Endothelial cell of umbilical vein (primary cell): ENCODE measurements at regions not wholly inside any gene's neighbourhood (a gene's known extent, or its start where the extent isn't known, plus 50 kb on each side); places are given as distances from the start of the nearest gene placed in this dataset.

ENCODE experiments used
- BruUV-seq: library from RNA; stranded (reverse); fragments of 400-500 nt; replicated peaks from 2 replicates; lab custom pipeline; 2021; lab: Mats Ljungman, UMichigan
- CTCF ChIA-PET: fragments of 300-600, 350-600 bp; sonication (Branson Sonifier 250); formaldehyde crosslinking; loops from one replicate; lab custom pipeline; 2021; ENCODE audit warnings: antibody characterized with exemption, inconsistent platforms; lab: Charles Lee
- POLR2A ChIA-PET: fragments of 300-600, 350-600 bp; sonication (Branson Sonifier 250); formaldehyde crosslinking; loops from one replicate; lab custom pipeline; 2021; ENCODE audit warnings: antibody characterized with exemption, inconsistent platforms; lab: Charles Lee
- DNase-seq: peaks from one replicate; pipeline ENCODE4 v3.0.0-alpha.2; 2011; ENCODE audit warnings: low read depth, low spot score
- FAIRE-seq: peaks from 2 replicates; lab custom pipeline; 2011; peaks lifted over from hg19 to GRCh38; lab: Jason Lieb, UNC
- H2AFZ ChIP-seq: 2 replicates; pipeline ENCODE4 v1.6.0; 2012; ENCODE audit warnings: low read depth, low read length, control low read depth, inconsistent platforms
- H3K27ac ChIP-seq: 2 replicates; pipeline ENCODE4 v1.5.1; 2011; ENCODE audit warnings: low read depth, mild to moderate bottlenecking, control low read depth, low read length, moderate library complexity; ENCODE audit not compliant: insufficient read depth
- H3K27me3 ChIP-seq, 2 experiments: 2 replicates each; pipeline versions ENCODE4 v1.6.0 to v1.6.1; 2011; ENCODE audit warnings: low read length in 2 of 2, mixed read lengths in 1 of 2; ENCODE audit not compliant: control insufficient read depth in 2 of 2, insufficient read depth in 2 of 2
- H3K36me3 ChIP-seq, 2 experiments: 2 replicates in 1 of 2; 3 replicates in 1 of 2; pipeline ENCODE4 v1.5.1; 2011; ENCODE audit warnings: low read length in 2 of 2, mild to moderate bottlenecking in 1 of 2, moderate library complexity in 1 of 2; ENCODE audit not compliant: control insufficient read depth in 2 of 2, insufficient read depth in 2 of 2; ENCODE audit errors: extremely low read depth in 1 of 2
- H3K4me1 ChIP-seq: 3 replicates; pipeline ENCODE4 v1.5.1; 2011; ENCODE audit warnings: mild to moderate bottlenecking, low read length; ENCODE audit not compliant: control insufficient read depth, insufficient read depth; ENCODE audit errors: extremely low read depth
- H3K4me2 ChIP-seq: 2 replicates; pipeline ENCODE4 v1.6.1; 2011; ENCODE audit warnings: low read length, control low read depth, mixed read lengths; ENCODE audit not compliant: insufficient read depth
- H3K4me3 ChIP-seq, 3 experiments: fragments of 200-600 bp in 1 of 3; sonication (generic), shearing (Covaris generic) in 1 of 3; replicated peaks in 1 of 3; 2 replicates each; pipeline ENCODE4 v1.5.1; 2011 to 2016; ENCODE audit warnings: control low read depth in 3 of 3, low read length in 3 of 3, mild to moderate bottlenecking in 2 of 3, inconsistent platforms in 1 of 3, low read depth in 1 of 3, moderate library complexity in 1 of 3; ENCODE audit not compliant: insufficient read depth in 1 of 3
- H3K79me2 ChIP-seq: 2 replicates; pipeline ENCODE4 v1.6.0; 2012; ENCODE audit warnings: low read length, inconsistent platforms; ENCODE audit not compliant: control insufficient read depth, insufficient read depth
- H3K9ac ChIP-seq: replicated peaks from 2 replicates; pipeline ENCODE3; 2011; ENCODE audit warnings: low read length, control low read depth; ENCODE audit not compliant: insufficient read depth; ENCODE audit errors: extremely low read depth
- H3K9me1 ChIP-seq: replicated peaks from 3 replicates; pipeline ENCODE4 v1.6.0; 2011; ENCODE audit warnings: mild to moderate bottlenecking, low read length; ENCODE audit not compliant: control insufficient read depth, insufficient read depth; ENCODE audit errors: extremely low read depth
- H3K9me3 ChIP-seq: replicated peaks from 2 replicates; pipeline ENCODE4 v1.5.1; 2012; ENCODE audit warnings: low read length, inconsistent platforms; ENCODE audit not compliant: control insufficient read depth, insufficient read depth
- H4K20me1 ChIP-seq: replicated peaks from 2 replicates; pipeline ENCODE3; 2011; ENCODE audit warnings: mild to moderate bottlenecking, low read length; ENCODE audit not compliant: control insufficient read depth, insufficient read depth; ENCODE audit errors: extremely low read depth
- EZH2 ChIP-seq: IDR thresholded peaks from 2 replicates; pipeline ENCODE4 v1.6.1; 2012; ENCODE audit warnings: borderline replicate concordance, low read depth, mild to moderate bottlenecking, moderate library complexity, low read length, inconsistent platforms; ENCODE audit not compliant: severe bottlenecking
- FOS ChIP-seq: IDR thresholded peaks from 2 replicates; pipeline ENCODE4 v1.6.1; 2011; ENCODE audit warnings: mild to moderate bottlenecking, low read length, moderate library complexity, borderline replicate concordance; ENCODE audit not compliant: insufficient read depth
- GATA2 ChIP-seq: IDR thresholded peaks from 2 replicates; pipeline ENCODE4 v1.7.0; 2011; ENCODE audit warnings: low read depth, mild to moderate bottlenecking, moderate library complexity, mixed read lengths, low read length; ENCODE audit not compliant: insufficient read length, insufficient read depth
- JUN ChIP-seq: IDR thresholded peaks from 2 replicates; pipeline ENCODE4 v1.6.1; 2011; ENCODE audit warnings: borderline replicate concordance, low read depth; ENCODE audit not compliant: insufficient read length, insufficient read depth
- POLR2A ChIP-seq: IDR thresholded peaks from 2 replicates; pipeline ENCODE4 v1.6.1; 2012; ENCODE audit warnings: low read depth, mild to moderate bottlenecking, control low read depth, low read length
- POLR2AphosphoS5 ChIP-seq: IDR thresholded peaks from 2 replicates; pipeline ENCODE4 v1.6.1; 2012; ENCODE audit warnings: low read depth, mild to moderate bottlenecking, control low read depth, low read length, moderate library complexity; ENCODE audit not compliant: insufficient read depth
- dilution Hi-C: fragments of 300-500 bp; cut with MboI; formaldehyde crosslinking; loops from one replicate; pipeline ENCODE4 v1.15.0; 2019; ENCODE audit warnings: low sequenced_read_pairs; ENCODE audit not compliant: extremely low pct_ligation_motif_present
- intact Hi-C: fragments of 100-400 bp; cut with micrococcal nuclease; formaldehyde crosslinking; loops from one replicate; pipeline ENCODE4 v1.10.0; 2022
- TF ChIP-seq, protein P1 (sequence below): IDR thresholded peaks from 2 replicates; pipeline ENCODE4 v1.6.1; 2011; ENCODE audit not compliant: insufficient read depth, insufficient read length
- TF ChIP-seq, protein P2 (sequence below), 2 donors: IDR thresholded peaks; 1 replicate in 1 of 2; 2 replicates in 1 of 2; pipeline ENCODE4 v1.5.1; 2011; ENCODE audit warnings: low read length in 2 of 2, mild to moderate bottlenecking in 2 of 2, moderate library complexity in 2 of 2, control low read depth in 1 of 2, inconsistent platforms in 1 of 2, low read depth in 1 of 2; ENCODE audit not compliant: insufficient read depth in 1 of 2; ENCODE audit errors: extremely low read depth in 1 of 2

DNA sequence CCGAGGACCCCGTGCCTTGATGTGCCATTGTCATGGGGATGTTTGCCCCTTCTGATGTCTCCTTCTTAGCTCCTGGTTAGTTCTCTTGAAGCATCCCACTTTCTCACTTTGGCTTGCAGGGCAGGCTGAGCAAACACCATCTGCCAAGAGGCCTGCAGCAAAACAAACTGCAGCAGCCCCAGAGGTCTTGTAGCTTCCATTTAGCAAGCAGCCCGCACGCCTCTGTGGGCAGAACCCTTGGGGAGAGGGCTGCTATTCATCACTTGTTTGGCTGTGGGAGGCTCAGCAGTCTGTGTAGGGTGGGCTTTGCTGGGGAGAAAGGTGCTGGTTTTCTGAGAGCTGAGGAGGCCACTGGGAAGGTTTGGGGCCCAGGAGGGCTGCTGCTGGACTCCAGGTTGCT lies 56.7 kb downstream of the KCNC4 start:
- Histone ChIP-seq H3K4me1 (peaks cover 11% of the 10 kb centered on the region), H3K9me1 (no peaks in the 10 kb centered on the region), H3K27me3 (peaks cover 8 to 10% of the 10 kb centered on the region in 2 experiments), H4K20me1 (no peaks in the 10 kb centered on the region), H3K4me2 (no peak overlapping the region), H2AFZ (no peak overlapping the region), H3K4me3 (no peak overlapping the region), H3K36me3 (no peaks in the 10 kb centered on the region), H3K9ac (no peak overlapping the region), H3K79me2 (no peaks in the 10 kb centered on the region), H3K9me3 (no peaks in the 10 kb centered on the region), H3K27ac (no peak overlapping the region)
- BruUV-seq: no TSS peak
- dilution Hi-C loops: no loop called here
- intact Hi-C loops: loop anchor here (10.0 kb wide), 1 partner anchor 52 kb away; the partner anchor contains the start of gene KCNC4
- DNase-seq (no peak), FAIRE-seq (no peak)
- TF ChIP-seq, protein P1, sequence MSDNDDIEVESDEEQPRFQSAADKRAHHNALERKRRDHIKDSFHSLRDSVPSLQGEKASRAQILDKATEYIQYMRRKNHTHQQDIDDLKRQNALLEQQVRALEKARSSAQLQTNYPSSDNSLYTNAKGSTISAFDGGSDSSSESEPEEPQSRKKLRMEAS: no peak
- TF ChIP-seq GATA2: no peak
- TF ChIP-seq JUN: no peak
- TF ChIP-seq POLR2AphosphoS5: no peak
- no peak for TF ChIP-seq FOS
- TF ChIP-seq EZH2: no peak
- TF ChIP-seq, protein P2, sequence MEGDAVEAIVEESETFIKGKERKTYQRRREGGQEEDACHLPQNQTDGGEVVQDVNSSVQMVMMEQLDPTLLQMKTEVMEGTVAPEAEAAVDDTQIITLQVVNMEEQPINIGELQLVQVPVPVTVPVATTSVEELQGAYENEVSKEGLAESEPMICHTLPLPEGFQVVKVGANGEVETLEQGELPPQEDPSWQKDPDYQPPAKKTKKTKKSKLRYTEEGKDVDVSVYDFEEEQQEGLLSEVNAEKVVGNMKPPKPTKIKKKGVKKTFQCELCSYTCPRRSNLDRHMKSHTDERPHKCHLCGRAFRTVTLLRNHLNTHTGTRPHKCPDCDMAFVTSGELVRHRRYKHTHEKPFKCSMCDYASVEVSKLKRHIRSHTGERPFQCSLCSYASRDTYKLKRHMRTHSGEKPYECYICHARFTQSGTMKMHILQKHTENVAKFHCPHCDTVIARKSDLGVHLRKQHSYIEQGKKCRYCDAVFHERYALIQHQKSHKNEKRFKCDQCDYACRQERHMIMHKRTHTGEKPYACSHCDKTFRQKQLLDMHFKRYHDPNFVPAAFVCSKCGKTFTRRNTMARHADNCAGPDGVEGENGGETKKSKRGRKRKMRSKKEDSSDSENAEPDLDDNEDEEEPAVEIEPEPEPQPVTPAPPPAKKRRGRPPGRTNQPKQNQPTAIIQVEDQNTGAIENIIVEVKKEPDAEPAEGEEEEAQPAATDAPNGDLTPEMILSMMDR (IDR thresholded peaks at IDR 0.05; ENCODE audit: extremely low read depth in 1 of 2, insufficient read depth in 1 of 2, low read depth in 1 of 2, low read length in 2 of 2): no peak
- TF ChIP-seq POLR2A: no peak
- ChIA-PET CTCF (interaction anchor here (0.9 to 2.1 kb wide), 2 partner anchors 14 to 60 kb away, joined by 3 to 5 read pairs; no protein-coding TSS in a partner anchor), POLR2A (no interaction called here)
